HG03103 (cell line): ENCODE measurements at regions not wholly inside any gene's neighbourhood (a gene's known extent, or its start where the extent isn't known, plus 50 kb on each side); places are given as distances from the start of the nearest gene placed in this dataset.
"Not testable (repeated sequence)": the region's sequence is repeated elsewhere in the genome, so short reads cannot be mapped to it uniquely, and the experiment has no call there.

Experiments
- ATAC-seq: cut with Tn5 transposase; IDR thresholded peaks from one replicate; pipeline ENCODE4 v1.9.1; 2021; ENCODE audit warnings: low read depth; ENCODE audit not compliant: unreplicated experiment

DNA sequence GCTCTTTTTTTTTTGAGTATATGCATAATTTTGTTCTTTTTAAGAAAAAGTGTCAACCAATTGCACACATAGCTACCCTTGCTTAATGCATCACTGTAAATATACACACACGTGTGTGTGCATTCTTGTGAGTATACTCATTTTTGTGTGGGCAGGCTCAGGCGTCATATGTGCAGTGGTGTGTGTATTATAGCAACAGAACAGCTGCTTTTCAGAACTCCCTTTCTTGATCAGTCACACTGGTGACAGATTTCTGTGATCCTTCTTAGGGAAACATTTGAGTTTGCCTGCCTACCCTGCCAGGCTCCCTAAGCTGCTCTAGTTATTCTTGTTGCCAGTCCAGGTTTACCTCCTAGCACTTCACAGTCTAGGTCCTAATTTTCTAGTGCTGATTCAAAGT, 287.0 kb upstream of the SEMA6A start:
- no peak for ATAC-seq

DNA sequence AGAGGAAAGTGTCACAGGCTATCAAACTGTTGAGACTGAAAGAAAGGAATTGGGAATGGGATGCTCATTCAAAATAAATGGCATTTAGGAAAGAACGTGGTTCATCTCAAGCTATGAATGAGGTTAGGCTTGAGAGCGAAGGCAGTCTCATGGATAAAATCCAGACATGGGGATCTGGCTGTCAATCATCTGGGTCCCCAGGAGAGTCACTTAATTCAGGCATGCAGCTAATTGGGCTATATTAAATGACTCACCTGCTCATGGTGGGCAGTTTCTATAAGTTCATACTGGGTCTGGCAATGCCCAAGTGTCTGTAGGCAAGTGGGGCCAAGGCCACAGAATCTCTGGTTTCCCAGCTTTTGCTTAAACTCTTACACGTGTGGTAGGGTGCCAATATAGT, 286.5 kb upstream of the SEMA6A start:
- no peak for ATAC-seq

DNA sequence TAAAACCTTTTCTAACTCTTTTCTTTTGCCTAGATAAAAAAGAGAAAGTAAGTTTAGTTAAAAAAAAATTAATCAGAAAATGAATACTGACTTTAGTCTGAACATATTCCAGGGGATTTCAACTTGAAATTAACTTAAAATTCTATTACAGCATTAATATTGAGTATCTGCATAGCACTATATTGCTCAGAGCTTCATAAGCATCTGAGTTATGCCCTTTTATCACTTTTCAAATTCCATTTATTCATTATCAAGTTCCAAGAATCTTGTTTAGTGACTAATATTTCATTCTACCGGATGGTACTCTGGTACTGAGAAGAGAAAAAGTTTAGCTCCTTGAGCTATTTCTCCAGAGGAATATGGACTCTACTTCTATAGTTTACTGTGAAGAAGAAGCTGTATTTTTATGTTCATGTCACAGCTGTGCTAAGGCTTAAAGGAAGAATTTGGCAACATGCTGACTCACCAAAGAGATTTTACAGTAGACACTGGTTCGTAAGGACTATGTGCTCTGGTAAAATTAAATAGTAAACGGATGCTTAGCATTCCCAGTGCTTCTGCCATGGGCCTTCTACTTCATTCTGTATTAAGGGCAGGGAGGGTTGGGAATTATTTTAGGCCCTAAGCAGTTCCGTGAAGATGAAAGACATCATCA, 285.2 kb upstream of the SEMA6A start:
- ATAC-seq: no peak

DNA sequence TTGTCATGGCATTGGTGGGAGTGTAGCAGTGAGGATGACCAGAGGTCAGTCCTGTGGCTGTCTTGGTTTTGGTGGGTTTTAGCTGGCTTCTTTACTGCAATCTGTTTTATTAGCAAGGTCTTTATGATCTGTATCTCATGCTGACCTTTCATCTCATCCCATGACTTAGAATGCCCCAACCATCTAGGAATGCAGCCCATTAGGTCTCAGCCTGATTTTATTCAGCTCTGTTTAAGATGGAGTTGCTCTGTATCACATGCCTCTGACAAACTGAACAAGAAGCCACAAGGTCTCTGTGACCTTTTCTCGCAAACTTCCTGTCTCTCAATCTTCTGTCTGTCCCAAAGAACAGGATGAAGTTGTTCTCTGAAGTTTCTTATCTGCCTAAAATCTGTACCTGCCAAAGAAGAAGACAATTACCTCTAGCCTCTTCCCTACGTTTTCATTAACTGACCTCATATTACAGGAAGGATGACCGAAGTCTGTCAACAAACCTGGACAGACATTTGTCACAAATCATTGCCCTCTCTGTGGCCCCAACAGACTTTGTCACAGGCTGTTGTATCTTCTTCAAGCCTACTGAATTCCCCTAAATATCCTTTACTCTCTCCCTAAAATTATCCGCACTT, 284.2 kb upstream of the SEMA6A start:
- ATAC-seq: no peak

DNA sequence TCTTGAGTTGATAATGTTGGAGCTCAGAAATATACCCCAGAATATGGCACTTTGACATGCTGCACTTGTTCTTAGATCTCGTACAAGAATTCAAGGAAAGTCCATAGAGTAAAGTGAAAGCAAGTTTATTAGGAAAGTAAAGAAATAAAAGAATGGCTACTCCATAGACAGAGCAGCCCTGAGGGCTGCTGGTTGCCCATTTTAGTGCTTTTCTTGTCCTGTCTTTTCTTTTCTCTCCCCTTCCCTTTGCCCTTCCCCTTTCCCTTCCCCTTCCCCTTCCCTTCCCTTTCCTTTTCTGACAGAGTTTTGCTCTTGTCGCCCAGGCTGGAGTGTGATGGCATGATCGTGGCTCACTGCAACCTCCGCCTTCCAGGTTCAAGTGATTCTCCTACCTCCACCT, 283.4 kb upstream of the SEMA6A start:
- not testable (repeated sequence) for ATAC-seq

DNA sequence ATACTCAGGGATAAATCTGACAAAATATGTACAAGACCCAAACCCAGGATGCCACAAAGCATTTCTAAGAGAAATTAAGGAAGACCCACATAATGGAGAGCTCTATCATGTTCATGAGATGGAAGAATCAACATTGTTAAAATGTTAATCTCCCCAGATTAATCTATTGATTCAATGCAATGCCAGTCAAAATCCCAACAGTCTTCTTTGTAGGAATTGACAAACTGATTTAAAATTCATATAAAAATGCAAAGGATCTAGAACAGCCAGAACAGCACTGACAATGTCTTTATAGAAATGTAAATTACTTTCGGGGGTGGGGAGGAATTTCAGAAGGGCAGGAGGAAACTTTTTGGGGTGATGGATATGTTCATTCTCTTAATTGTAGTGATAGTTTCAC, 281.6 kb upstream of the SEMA6A start:
- ATAC-seq: no peak

DNA sequence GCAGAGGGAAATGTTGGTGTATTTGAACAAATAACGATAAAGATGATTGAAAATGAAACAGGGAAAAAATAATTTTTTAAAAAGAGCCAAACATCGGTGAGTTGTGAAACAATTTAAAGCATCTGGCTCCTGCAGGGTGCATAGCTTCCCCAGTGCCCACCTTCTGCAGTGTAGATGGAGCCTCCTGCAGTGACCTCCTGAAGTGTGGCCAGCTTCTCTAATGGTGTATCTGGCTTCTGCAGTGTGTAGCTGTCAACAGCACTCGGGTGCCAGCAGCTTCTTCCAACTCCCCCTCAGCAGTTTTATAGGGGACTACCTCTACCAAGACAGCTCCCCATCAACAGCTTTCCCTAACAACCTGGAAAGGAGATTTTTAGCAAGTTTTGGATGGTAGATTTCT, 279.4 kb upstream of the SEMA6A start:
- no peak for ATAC-seq

DNA sequence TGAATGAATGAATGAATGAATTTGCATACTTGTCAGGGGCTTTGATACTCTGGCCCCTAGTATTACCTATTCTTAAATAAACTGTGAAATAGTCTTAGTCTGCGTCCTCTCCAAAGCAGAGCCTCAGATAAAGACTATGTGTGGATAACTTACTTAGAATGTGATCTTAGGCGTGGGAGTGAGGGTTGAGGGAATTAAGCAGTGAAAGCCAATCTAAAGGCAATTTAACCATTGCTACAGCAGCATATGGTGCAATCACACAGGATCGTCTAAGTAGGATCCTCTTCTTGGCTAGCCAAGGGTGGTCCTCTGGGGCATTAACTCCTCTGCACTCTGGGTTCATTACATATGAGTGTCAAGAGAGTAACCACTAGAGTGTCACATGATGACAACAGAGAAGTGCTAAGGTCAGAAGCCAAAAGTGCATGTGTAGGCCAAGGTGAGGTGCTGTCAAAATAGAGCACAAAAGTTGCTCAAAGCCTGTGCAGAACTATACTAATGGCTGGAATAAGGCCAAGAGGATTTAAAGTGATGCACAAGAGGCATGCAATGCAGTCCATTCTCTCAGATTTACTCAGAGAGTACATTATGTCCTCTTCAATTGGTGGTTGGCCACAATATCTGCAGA, 274.4 kb upstream of the SEMA6A start:
- no peak for ATAC-seq

DNA sequence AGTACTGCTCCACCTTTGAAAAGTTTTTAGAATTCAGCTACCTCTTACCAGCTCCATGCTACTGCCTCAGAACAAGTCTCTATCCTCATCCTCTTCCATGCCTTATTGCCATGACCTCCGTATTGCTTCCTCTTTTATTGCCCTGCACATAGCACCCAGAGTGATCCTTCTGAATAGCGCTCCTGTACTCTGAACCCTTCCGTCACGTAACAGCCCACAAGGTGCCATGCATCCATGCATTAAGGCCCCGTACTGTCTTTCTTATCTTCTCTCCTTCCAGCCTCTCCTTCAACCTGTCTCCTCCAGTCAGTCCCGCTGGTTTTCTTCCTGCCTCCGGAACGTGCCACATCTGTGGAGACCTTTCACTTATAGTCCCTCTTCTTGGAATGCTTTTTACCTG, 273.3 kb upstream of the SEMA6A start:
- ATAC-seq: no peak

DNA sequence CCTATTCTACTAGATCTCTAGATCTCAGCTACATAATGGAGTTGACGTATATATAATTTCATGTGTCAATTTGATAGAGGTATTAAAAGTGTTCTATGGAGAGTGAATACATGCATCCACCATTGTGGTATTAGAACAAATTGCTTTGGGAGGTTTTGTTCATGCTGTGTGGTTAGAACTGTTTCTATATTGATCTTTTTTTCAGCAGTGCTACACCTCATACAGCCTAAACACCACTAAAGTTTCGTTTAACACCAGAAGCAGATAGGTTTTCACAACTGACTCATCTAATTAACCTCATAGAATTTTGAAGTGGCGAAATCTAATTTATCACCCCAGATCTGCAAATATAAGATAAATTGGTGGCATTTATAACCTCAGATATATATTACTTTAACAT, 269.4 kb upstream of the SEMA6A start:
- ATAC-seq: no peak

DNA sequence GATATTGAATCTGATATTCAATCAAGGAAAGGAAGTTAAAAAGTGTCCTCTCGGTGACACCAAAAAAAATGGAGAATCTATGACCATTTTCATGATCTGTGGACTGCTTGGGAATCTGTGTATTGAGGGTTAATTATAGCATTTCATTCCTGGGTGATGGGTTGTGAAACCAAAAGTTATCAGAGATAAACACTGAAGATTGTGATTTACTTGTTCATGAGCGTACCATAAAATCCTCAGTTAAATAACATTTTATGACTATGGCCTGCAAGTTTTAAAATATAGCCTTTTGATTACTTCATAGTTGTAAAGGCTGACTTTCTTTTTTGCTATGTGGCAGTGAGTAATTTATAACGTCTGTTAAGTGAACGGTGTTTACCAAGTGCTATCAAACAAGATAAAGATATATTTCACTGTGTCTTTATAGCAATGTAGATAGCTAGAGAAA, 267.9 kb upstream of the SEMA6A start:
- no peak for ATAC-seq

DNA sequence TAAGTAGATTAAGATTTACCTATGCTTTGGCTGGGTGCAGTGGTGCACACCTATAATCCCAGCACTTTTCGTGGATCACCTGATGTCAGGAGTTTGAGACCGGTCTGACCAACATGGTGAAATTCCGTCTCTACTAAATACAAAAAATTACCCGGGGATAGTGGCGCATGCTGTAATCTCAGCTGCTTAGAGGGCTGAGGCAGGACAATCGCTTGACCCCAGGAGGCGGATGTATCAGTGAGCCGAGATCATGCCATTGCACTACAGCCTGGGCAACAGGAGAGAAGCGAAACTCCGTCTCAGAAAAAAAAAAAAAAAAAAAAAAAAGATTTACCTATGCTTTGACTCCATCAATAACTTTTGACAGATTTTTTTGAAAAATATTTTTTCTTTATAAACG, 267.1 kb upstream of the SEMA6A start:
- ATAC-seq: no peak

DNA sequence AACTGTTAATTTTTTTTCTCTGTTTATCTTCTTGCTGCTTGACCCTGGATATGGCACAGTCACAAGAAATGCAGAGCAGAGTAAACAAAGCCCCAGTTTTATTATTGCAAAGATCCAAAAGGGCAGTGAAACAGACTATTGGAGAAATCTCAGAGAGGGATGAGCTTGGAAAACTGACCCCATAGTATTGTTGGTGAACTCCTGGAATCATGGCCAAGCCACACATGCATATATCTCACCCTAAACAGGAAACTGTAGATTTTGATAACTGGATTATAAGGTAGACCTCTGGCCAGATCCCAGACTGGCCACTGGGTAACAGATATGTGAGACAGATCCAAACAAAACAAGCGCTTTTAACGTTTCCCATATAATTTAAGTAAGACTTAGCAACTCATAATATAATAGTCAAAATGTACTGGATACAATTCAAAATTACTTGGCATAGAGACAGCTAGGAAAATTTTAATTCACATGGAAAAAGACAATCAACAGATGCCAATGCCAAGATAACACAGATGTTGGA, 263.5 kb upstream of the SEMA6A start:
- ATAC-seq: no peak

DNA sequence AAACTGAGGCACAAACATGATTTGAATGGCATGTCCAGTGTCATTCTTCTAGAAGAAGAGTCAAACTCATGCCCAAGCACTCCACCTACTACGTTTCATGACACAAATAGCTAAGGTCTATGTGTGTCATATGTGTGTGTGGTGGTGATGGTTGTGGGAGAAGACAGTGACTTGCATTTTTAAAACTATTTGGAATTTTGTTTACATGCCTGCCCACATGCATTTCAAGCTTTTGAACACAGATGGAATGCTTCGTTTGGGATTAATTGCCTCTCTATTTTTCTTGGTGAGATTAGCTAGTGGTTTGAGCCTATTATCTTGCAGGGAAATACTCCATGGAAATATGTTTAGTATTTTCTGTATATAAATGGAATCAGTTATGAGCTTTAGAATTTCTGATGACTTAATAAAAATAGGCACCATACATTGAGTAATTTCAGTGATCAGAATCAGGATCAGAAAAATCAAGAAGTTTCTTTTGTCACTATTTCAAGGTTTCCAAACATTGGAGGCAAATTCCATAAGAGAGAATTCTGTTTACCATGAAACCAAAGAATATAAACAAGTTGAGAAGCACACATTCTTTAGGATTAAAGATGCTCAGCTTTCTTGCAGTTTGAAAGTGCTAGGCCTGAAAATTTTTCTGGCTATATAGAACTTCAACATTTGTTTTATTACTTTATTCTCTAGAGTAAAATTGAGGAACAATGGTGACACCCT, 260.3 kb upstream of the SEMA6A start:
- no peak for ATAC-seq

DNA sequence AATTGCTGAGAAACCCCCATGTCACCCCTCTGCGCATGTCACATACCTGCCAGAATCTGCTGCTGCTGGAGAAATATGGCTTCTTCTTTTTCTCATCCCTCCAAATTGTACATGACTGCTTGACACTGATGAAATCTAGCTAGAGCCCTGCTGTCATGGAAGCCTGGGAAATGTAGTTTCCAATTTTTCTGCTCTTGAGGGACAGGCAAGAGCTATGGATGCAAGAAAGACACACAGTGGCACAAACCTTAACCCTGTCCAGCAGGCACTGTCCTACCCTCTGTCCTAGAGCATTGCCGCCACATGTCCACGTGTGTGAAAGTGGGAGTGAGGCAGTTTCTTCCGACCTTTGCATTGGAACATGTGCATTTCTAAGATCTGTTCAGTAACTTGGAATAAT, 255.5 kb upstream of the SEMA6A start:
- ATAC-seq: no peak

DNA sequence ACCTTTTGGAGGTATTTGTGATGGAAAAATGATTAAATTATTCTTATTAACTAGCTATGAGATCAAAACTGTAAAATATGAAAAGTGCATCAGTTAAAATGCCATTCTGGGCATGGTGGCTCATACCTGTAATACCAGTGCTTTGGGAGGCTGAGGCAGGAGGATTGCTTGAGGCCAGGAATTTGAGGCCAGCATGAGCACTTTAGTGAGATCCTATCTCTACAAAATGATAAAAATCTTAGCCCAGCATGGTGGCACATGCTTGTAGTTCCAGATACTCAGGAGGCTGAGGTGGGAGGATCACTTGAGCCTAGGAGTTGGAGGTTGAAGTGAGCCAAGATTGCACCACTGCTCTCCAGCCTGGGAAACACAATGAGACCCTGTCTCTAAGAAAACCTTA, 252.5 kb upstream of the SEMA6A start:
- no peak for ATAC-seq

DNA sequence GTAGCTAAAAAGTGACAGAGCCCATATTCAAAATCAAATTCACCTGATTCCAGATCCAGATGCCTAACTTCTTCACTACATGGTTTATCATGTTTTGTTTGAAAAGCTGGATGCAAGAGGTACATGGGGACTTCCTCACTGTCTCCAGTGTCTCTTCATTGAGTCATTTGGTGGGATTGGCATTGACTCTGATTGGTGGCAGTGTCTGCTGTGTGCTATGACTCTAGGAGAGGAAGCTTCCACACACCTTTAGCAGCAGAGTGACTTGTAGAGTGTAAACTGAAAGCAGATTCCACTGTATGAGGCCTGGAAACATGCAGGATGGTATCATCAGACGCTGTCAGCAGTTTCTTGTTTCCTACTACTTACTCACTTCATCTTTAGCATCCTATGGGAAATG, 250.9 kb upstream of the SEMA6A start:
- ATAC-seq: no peak

DNA sequence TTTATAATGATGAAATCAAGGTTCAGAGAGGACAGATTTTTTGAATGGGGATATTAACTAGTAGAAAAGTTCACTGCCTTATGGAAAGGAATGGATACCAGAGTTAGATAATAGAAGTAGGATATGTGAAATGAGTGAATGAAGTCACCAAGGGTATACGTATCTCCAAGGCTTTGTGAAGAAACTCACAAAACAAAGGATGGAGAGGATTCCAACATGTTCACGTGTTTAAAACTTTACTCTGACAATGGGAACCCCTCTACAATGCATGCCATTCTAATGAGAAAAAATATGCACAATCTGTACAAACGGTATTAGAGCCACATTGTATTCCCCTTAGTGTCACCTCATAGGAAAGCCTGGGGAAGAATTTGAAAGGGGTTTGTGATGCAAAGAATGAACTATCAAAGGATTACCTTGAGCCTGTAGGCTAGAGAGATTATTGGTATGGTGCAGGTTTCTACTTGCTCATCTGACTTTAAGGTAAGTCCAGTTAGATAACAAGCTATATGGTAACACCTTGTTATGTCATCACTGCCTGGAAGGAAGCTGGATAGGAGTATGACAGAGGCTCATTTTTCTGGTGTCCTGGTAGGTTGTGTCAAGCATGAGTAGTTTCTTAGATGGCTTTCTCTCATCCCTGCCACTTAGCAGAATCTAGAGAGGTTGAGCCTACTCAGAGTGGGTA, 250.3 kb upstream of the SEMA6A start:
- no peak for ATAC-seq

DNA sequence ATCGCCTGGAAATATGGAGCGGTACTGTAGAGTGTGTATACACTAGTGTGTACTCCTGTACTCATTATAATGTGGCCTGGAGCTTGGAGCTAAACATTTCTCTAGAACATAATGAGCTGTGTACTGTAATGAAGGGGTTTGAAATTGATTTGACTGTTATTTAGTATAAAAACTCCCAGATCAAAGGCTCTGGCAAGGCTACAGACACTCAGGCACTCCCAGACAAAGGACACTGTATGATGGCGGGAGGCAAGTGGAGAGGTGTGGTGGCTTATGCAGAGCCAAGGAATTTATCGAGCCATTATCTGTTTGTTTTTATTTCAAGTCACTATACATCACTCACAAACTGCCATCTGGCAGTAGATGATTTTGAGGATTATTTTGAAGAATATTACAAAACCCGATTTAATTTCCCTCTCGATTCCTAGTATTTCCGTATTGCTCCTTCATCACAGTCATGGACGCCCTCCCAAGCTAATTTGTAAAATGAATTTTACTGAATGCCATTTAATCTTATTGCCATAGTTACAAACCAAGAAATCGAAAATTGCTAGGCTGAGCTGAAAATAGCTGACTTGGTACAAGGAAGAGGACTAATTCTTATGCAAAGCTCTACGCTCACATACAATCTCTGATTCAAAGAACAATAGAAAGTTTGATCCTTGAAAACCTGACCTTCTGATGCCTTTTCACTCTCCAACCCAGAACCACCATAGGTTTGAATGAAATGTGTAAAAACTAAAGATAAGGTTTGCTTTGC, 240.2 kb upstream of the SEMA6A start:
- no peak for ATAC-seq

DNA sequence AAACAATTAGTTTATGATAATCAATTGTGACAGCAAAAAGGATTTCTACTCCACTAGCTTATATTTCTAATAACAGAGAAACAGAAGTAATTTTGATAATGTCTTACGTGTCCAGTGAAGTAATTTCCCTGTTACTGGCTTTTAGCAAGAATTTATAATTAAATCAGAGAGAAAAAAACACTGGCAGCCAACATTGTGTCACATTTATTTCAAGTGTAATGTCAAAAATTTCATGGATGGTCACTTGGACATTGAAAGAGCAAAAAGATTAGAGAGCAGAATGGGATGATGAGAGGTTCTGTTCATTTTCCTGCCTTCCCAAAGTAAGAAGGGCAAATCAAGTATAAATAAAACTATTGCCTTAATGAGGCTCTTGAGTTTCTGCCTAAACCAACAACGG, 239.3 kb upstream of the SEMA6A start:
- ATAC-seq: no peak
